ENCODE measurements at regions not wholly inside any gene's neighbourhood (a gene's known extent, or its start where the extent isn't known, plus 50 kb on each side); places are given as distances from the start of the nearest gene placed in this dataset.

GRCh38 chr1:190881064-190881463 lies 403.4 kb upstream of the BRINP3 start:
- Histone ChIP-seq H3K9ac (ENCODE audit: low read length) (no peak overlapping the region), H3K4me1 (ENCODE audit: insufficient read depth, low read length) (no peaks in the 10 kb centered on the region), H2AFZ (ENCODE audit: low read depth, low read length) (no peak overlapping the region), H4K20me1 (ENCODE audit: insufficient read depth, low read length) (no peaks in the 10 kb centered on the region), H3K27me3 (ENCODE audit: insufficient read depth, low read length) (no peaks in the 10 kb centered on the region), H3K79me2 (ENCODE audit: insufficient read depth, low read length) (no peaks in the 10 kb centered on the region), H3K27ac (ENCODE audit: low read depth, low read length) (no peak overlapping the region), H3K9me3 (ENCODE audit: insufficient read depth, low read depth, low read length) (no peaks in the 10 kb centered on the region), H3K4me2 (ENCODE audit: low read length) (no peak overlapping the region), H3K36me3 (ENCODE audit: insufficient read depth, low read length) (no peaks in the 10 kb centered on the region), H3K4me3 (ENCODE audit: insufficient read depth, low read depth, low read length) (no peak overlapping the region)
- FAIRE-seq: no peak
- Mint-ChIP-seq H3K27me3 (ENCODE audit: low read depth, unreplicated experiment) (no peaks in the 10 kb centered on the region), H3K4me1 (ENCODE audit: low read depth, unreplicated experiment) (no peaks in the 10 kb centered on the region), H3K27ac (ENCODE audit: unreplicated experiment) (no peak overlapping the region), H3K9me3 (ENCODE audit: unreplicated experiment) (no peaks in the 10 kb centered on the region), H3K4me3 (ENCODE audit: unreplicated experiment) (no peak overlapping the region), H3K36me3 (ENCODE audit: low read depth, unreplicated experiment) (no peaks in the 10 kb centered on the region)
- no peak for DNase-seq (ENCODE audit: low read depth)
- TF ChIP-seq EZH2 (IDR thresholded peaks at IDR 0.05; ENCODE audit: insufficient read depth, low read length) (no peak), CTCF (IDR thresholded peaks at IDR 0.05; ENCODE audit: insufficient read depth, low read depth, low read length) (no peak)

- H3K9me3 Mint-ChIP-seq (ENCODE audit: unreplicated experiment): no peaks in the 10 kb centered on the region
- DNase-seq (ENCODE audit: low read depth): no peak
- Histone ChIP-seq H3K79me2 (ENCODE audit: insufficient read depth, low read length) (no peaks in the 10 kb centered on the region), H3K27me3 (ENCODE audit: insufficient read depth, low read length) (no peaks in the 10 kb centered on the region), H3K4me3 (ENCODE audit: insufficient read depth, low read depth, low read length) (no peak overlapping the region), H3K36me3 (ENCODE audit: insufficient read depth, low read length) (no peaks in the 10 kb centered on the region), H3K9me3 (ENCODE audit: insufficient read depth, low read depth, low read length) (no peaks in the 10 kb centered on the region), H4K20me1 (ENCODE audit: insufficient read depth, low read length) (no peaks in the 10 kb centered on the region), H3K27ac (ENCODE audit: low read depth, low read length) (no peak overlapping the region), H3K4me1 (ENCODE audit: insufficient read depth, low read length) (no peaks in the 10 kb centered on the region), H3K9ac (ENCODE audit: low read length) (no peak overlapping the region), H2AFZ (ENCODE audit: low read depth, low read length) (no peak overlapping the region), H3K4me2 (ENCODE audit: low read length) (no peak overlapping the region)
- no peaks in the 10 kb centered on the region for H3K27me3 Mint-ChIP-seq (ENCODE audit: low read depth, unreplicated experiment)
- no peak overlapping the region for H3K4me3 Mint-ChIP-seq (ENCODE audit: unreplicated experiment)
- peaks cover 2% of the 10 kb centered on the region for H3K4me1 Mint-ChIP-seq (ENCODE audit: low read depth, unreplicated experiment)
- no peak for FAIRE-seq
- TF ChIP-seq CTCF (IDR thresholded peaks at IDR 0.05; ENCODE audit: insufficient read depth, low read depth, low read length) (no peak), EZH2 (IDR thresholded peaks at IDR 0.05; ENCODE audit: insufficient read depth, low read length) (no peak)
- H3K36me3 Mint-ChIP-seq (ENCODE audit: low read depth, unreplicated experiment): no peaks in the 10 kb centered on the region
- H3K27ac Mint-ChIP-seq (ENCODE audit: unreplicated experiment): no peak overlapping the region
Measured at GRCh38 chr1:190897233-190897632, 419.6 kb upstream of the BRINP3 start.

GRCh38 chr1:190904091-190904695 lies 426.5 kb upstream of the BRINP3 start:
- no peaks in the 10 kb centered on the region for H3K79me2 ChIP-seq (ENCODE audit: insufficient read depth, low read length)
- no peak for FAIRE-seq
- no peak overlapping the region for H3K4me3 Mint-ChIP-seq (ENCODE audit: unreplicated experiment)

More at GRCh38 chr1:190904091-190904695, 426.5 kb upstream of the BRINP3 start:
- Histone ChIP-seq H3K4me2 (ENCODE audit: low read length) (peak overlapping the region; percentile 67), H3K4me1 (ENCODE audit: insufficient read depth, low read length) (peaks cover 5% of the 10 kb centered on the region), H2AFZ (ENCODE audit: low read depth, low read length) (peak overlapping the region; percentile 50), H3K27me3 (ENCODE audit: insufficient read depth, low read length) (no peaks in the 10 kb centered on the region), H3K9ac (ENCODE audit: low read length) (no peak overlapping the region), H3K27ac (ENCODE audit: low read depth, low read length) (peak overlapping the region; percentile 32), H3K9me3 (ENCODE audit: insufficient read depth, low read depth, low read length) (no peaks in the 10 kb centered on the region), H3K4me3 (ENCODE audit: insufficient read depth, low read depth, low read length) (no peak overlapping the region), H4K20me1 (ENCODE audit: insufficient read depth, low read length) (no peaks in the 10 kb centered on the region), H3K36me3 (ENCODE audit: insufficient read depth, low read length) (no peaks in the 10 kb centered on the region)
- Mint-ChIP-seq H3K27me3 (ENCODE audit: low read depth, unreplicated experiment) (no peaks in the 10 kb centered on the region), H3K9me3 (ENCODE audit: unreplicated experiment) (no peaks in the 10 kb centered on the region), H3K36me3 (ENCODE audit: low read depth, unreplicated experiment) (no peaks in the 10 kb centered on the region), H3K4me1 (ENCODE audit: low read depth, unreplicated experiment) (peaks cover 11% of the 10 kb centered on the region), H3K27ac (ENCODE audit: unreplicated experiment) (peak overlapping the region; percentile 67)
- DNase-seq (ENCODE audit: low read depth): peak; percentile 68
- no peak for TF ChIP-seq CTCF (IDR thresholded peaks at IDR 0.05; ENCODE audit: insufficient read depth, low read depth, low read length)
- no peak for TF ChIP-seq EZH2 (IDR thresholded peaks at IDR 0.05; ENCODE audit: insufficient read depth, low read length)
